Raji (cell line): ENCODE measurements at regions not wholly inside any gene's neighbourhood (a gene's known extent, or its start where the extent isn't known, plus 50 kb on each side); places are given as distances from the start of the nearest gene placed in this dataset.

ENCODE experiments used
- POLR2A ChIP-seq: IDR thresholded peaks from 2 replicates; pipeline ENCODE4 v1.6.1; 2011; ENCODE audit warnings: low read depth, low read length, control low read depth; ENCODE audit not compliant: insufficient read depth

DNA sequence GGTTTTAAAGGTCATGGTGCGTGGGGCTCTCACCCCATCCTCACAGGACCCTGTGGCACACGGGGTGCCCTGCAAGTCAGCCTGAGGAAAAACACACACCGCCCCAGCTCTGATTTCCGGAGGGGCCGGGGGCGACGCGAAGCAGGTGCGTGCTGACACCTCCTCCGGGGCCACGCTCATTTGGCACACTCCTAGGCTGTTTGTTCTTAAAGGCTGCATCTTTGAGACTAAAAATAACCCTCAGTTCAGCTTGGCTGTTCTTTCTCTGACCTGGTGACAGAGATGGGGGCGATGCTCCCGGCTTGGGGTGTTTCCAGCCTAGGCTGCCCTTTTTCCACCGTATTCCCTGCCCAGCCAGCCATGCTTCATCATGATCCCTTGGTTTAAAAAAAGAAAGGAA, 141.5 kb upstream of the TPM1 start:
- TF ChIP-seq POLR2A: no peak

DNA sequence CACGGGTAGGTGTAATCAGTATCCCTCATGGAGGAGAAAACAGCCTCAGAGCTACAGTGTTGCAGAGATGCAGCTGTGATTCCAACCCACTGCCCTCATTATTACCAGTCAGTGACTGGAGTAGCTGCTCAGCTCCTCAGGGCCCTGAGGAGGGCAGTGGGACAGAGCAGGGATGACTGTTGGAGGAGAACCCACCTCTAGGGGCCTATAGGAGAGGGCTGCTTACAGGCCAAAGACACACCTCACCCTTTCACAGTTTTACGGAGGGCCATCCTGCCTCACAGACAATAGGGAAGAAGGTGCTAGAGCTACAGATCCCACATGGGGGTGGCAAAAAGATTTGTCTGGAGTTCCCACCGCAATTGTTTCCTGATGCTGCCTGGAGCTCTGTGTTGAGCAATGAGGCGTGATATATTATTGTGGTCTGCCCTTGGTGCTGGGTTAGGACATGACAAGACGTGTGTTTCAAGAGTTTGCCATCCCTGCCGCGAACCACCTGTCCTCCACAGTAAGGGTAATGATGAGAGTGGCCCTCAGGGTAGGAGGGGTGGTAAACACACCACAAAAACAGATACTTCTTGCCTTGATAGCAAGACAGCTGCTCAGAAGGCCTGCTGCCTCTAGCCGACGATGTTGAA, 140.5 kb upstream of the TPM1 start:
- no peak for TF ChIP-seq POLR2A

DNA sequence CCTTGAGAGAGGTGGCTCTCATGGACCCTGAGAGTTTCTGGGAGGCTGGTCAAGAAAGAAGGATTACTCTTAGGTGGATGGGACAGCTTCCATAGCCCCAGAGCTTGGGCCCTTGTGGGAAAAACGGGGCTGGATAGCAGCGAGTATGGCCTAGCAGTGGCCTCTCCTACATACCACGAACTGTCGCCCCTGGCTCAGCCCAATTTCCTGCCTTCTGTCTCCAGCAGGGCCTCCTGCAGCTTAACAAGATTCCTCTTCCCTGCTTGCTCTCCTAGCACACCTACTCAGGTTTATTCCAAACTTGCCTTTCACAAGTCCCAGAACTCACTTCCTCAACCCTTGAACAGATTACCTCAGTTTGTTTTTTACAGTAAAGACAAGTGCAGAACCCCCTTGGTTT, 139.7 kb upstream of the TPM1 start:
- no peak for TF ChIP-seq POLR2A

DNA sequence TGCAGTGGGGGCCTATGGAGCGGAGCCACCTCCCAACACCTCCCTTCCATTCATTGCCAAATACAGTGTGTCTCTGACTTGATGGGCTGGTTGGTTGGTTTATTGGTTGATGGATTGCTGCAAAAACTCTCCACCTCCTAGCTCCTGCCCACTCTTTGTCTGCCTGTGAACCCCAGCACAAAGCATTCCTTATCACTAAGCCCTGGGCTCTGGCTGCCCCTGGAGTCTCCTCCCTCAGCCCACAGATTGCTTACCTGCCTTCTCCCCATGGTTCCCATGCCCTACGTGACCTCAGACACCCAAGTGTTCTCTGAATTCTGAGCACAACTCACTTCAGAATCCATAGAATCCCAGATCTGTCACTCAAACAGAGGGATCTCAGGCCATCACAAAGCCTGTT, 139.1 kb upstream of the TPM1 start:
- no peak for TF ChIP-seq POLR2A

DNA sequence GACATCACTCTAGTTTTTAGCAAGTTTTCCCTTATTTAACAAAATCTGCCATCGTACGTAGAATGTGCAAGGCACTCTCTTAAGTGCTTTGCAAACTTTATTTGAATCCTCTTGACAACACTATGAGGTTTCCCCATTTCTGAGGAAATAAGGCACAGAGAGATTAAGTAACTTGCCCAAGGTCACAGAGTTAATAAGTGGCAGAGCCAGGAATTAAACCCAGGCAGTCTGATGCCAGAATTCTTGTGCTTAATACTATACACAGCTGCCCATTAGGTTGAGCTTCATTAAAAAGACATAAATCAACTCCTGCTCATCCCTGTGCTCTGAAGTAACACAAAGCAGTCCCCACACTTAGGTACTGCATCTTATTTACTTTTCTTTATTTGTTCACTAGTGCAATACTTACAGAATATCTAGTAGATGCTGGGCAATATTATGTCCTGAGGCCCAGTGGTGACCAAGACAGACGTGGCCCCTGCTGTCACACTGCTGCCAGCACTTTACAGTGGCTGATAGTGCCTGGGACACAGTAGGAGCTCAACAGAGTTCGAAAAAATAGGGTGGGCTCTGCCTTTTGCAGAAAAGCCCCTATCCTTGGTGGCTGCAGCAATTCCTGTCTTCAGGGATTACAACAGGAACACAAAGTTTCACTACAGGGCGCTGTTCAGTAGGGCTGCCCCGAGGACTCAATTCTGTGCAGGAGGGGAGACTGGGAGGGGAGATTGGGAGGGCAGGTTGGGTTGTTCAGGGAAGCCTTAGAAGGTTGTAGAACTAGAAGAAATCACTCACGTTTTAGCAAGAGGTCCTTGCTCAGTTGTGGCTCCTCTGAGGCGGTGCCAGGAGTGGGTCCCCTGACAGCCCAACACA, 138.3 kb upstream of the TPM1 start:
- TF ChIP-seq POLR2A: no peak

DNA sequence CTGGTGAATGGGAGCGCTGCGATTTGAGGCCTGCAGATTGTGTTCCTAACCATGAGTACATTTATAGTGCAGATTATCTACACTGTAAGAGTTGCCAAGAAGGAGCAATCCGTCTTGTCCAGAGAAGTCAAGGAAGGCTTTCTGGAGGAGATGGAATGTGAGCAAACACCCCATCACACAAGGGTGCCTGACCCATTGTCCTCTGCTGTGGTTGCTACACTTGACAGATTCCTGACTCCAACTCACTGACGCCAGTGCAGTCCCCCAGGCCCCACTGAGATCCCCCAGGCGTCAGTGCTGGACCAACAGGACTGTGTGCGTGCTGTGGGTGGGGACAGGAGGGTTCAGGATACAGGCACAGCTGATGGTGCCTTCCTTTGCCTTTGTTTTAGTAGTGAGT, 135.9 kb upstream of the TPM1 start:
- TF ChIP-seq POLR2A: no peak

DNA sequence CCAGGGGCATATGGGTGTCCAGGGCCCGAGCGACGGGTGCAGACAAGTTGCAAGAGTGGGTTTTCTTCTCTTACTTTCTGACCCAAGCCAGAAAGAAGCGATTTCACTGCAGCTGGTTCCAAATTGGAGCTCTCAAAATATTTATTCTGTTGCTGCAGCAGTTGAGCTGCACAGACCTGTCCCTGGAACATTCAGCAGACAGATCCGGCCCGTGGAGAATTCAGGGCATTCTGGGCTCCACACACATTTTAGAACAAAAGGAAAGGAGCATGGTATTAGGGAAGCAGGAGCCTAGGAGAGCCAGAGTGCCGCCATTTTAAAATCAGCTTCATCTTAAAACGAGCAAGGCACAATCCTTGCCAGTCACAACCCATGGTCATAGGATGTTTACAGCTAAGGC, 135.3 kb upstream of the TPM1 start:
- TF ChIP-seq POLR2A: no peak

DNA sequence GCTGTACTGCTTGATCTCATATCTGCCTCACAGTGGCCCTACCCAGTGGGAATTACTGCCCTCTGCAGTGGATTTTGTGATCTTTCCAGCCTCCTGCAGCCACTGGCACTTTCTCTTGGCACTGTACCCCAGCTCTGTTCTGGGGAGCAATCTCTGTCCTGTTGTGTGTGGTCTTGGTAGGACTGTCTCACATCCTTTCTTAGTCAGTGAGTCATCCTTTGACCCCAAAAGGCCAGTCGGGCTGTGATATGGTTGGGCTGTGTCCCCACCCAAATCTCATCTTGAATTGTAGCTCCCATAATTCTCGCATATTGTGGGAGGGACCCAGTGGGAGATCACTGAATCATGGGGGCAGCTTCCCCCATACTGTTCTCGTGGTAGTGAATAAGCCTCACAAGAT, 133.3 kb upstream of the TPM1 start:
- no peak for TF ChIP-seq POLR2A

DNA sequence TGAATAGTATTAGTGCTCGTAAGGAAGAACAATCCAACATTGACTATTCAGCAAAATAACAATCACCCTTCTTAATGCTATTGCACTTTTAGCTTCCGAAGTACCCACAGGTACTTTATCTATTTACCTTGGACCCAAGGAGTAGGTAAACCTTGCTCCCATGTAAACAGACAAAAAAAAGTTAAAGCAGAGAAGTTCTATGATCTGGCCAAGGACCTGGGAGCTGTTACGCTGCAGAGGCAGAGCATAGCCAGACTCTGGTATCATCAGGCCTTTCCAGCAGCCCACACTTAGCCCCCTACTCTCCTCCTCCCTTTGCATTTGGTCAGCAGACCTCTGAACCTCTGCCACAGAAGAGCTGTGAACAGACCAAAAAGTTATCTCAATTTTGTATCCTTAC, 130.3 kb upstream of the TPM1 start:
- TF ChIP-seq POLR2A: no peak

DNA sequence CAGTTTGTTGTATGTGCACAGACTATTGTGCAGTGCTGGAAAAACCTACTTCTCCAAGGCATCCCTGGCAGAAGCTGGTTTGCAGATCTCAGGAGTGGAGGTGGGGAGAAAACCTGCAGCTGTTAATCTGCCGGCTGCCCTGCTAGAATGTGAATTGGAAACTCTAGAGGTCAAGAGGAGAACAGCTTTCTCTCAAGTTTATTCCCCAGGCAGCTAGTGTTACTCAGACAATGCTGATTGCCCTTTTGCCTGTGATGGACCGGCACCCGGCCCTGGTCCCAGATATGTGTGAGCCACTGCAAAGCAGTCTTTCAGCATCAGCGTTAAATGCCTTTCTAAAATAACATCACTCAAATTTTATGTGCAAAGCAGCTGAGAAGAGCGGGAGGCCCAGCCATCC, 129.7 kb upstream of the TPM1 start:
- no peak for TF ChIP-seq POLR2A

DNA sequence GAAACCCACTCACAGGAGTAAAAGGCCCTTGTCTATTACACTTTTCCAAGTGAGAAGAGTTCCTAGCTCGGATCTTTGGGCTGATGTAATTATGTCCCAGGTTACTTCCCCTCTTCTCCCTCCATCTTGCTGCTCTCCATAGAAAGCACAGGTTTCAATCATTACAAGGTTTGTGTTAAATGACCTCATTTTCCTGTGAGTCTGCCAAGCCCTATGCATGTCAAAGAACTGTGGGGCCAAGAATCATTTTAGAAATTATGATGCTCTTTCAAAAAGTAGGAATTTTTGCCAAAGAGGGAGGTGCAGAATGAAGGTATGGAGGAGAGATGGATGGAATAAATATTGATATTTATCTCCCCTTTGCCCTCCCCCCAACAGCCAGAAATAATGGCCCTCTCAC, 129.3 kb upstream of the TPM1 start:
- TF ChIP-seq POLR2A: no peak

DNA sequence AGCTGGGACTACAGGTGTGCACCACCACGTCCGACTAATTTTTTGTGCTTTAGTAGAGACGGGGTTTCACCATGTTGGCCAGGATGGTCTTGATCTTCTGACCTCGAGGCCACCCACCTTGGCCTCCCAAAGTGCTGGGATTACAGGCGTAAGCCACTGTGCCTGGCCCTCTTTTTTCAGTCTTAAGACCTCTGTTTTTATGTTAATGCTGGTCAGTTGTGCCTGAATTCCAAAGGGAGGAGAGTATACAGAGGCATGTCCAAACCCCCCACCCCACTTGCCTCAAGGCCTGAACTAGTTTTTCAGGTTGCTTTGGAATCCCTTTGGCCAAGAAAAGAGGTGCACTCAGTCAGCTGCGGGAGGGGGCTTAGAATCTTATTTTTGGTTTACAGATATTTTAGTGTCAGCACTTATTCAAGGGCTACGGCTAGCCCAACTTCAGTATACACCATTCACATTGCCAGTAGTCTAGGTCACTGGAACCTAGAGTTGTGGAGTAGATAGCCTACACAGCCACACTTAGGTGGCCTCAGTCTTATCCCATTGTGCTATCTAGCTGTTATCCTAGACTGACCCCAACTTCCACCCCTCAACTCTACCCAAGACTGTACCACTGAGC, 128.0 kb upstream of the TPM1 start:
- no peak for TF ChIP-seq POLR2A

DNA sequence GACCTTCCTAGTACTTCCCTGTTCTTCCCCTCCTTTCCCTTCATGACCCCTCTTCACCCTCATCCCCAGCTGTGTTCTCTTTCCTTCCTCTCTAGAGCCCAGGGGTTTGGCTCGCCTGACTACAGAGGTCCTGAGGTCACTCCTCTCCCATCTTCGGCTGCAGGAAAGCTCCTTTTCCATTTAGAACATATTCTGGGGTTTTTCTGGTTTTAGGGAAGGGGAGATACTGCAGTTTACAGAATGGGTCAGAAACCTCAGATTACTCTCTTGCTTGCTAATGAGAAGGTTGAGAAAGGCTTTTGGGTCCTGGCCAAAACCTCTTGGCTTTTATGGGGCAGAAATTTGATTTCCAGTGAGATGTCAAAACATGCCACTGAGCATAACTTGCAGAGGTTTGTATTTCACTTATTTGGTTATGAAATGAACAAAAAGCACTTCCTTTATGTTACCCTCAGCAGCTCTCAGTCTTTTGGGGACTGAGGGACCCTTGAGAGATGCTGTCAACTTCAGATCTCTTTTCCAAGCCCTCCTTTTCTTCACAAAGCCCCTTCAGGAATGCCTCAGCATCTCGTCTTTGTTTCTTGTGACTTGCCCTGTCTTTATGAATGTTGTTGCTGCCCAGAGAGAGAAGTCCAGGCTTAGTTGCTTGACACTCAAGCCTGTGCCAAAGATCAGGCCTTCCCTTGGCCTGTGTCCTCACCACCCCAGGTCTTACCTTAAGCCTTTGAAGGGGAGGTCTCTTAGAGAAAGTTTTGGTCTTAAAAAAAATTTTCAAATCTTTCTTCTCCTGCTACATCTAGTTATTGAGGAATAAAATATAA, 121.7 kb upstream of the TPM1 start:
- no peak for TF ChIP-seq POLR2A

DNA sequence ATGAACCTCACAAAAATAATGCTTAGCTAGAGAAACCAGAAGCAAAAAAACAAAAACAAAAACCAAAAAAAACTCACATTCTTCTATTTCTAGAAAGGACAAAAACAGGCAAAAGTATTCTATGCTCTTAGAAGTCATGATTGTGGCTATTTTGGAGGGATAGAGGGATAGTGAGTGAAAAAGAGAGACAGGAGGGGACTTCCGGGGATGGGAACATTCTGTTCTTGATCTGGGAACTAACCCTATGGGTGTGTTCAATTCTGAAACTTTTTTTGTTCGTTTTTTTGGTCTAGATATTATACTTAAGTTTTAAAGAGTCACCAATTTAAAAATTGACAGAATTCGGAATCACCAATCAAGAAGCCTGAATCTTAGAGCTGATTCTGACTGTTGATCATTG, 120.0 kb upstream of the TPM1 start:
- no peak for TF ChIP-seq POLR2A

DNA sequence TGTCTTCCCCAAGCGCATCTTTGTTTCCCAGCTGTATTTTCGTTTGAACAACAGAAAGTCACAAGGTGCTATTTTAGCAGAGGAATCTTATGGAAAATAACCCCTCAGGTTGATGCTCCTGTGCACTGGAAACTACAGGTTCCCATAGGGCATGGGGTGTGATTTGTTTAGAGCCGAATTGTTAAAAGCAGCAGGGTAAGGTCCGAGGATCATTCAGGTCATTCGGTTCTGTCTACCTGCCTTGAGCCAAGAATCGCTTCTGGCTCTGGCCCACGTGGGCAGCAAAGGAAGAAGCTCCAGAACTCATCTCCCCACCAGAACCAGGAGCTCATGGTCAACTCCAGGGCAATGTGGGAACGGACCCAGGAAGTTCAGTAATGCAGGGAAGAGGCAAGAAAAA, 116.7 kb upstream of the TPM1 start:
- TF ChIP-seq POLR2A: no peak
